ENCODE measurements at regions not wholly inside any gene's neighbourhood (a gene's known extent, or its start where the extent isn't known, plus 50 kb on each side); places are given as distances from the start of the nearest gene placed in this dataset.

GRCh38 chr19:13705201-13705600, 59.1 kb upstream of the MRI1 start:
- Histone ChIP-seq H3K79me2 (no peaks in the 10 kb centered on the region), H2AFZ (no peak overlapping the region), H4K20me1 (ENCODE audit: insufficient read depth, poor library complexity, severe bottlenecking) (no peaks in the 10 kb centered on the region), H3K9me3 (ENCODE audit: low read depth) (no peaks in the 10 kb centered on the region), H3K27ac (no peak overlapping the region), H3K36me3 (replicated peaks; ENCODE audit: insufficient read depth, low read depth) (no peaks in the 10 kb centered on the region), H3K4me1 (ENCODE audit: insufficient read depth) (no peaks in the 10 kb centered on the region), H3K9me2 (replicated peaks; ENCODE audit: insufficient read depth) (no peaks in the 10 kb centered on the region), H3K4me2 (no peak overlapping the region), H3K27me3 (no peaks in the 10 kb centered on the region), H3K4me3 (no peak overlapping the region)
- no peak for TF ChIP-seq EZH2phosphoT487 (IDR thresholded peaks at IDR 0.05; ENCODE audit: low read depth, severe bottlenecking, unreplicated experiment)
- TF ChIP-seq EZH2 (IDR thresholded peaks at IDR 0.05; ENCODE audit: borderline replicate concordance) = no peak
- TF ChIP-seq, protein P1, sequence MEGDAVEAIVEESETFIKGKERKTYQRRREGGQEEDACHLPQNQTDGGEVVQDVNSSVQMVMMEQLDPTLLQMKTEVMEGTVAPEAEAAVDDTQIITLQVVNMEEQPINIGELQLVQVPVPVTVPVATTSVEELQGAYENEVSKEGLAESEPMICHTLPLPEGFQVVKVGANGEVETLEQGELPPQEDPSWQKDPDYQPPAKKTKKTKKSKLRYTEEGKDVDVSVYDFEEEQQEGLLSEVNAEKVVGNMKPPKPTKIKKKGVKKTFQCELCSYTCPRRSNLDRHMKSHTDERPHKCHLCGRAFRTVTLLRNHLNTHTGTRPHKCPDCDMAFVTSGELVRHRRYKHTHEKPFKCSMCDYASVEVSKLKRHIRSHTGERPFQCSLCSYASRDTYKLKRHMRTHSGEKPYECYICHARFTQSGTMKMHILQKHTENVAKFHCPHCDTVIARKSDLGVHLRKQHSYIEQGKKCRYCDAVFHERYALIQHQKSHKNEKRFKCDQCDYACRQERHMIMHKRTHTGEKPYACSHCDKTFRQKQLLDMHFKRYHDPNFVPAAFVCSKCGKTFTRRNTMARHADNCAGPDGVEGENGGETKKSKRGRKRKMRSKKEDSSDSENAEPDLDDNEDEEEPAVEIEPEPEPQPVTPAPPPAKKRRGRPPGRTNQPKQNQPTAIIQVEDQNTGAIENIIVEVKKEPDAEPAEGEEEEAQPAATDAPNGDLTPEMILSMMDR (IDR thresholded peaks at IDR 0.05; ENCODE audit: poor library complexity) = no peak
- WGBS (ENCODE audit: low lambda C conversion rate, missing lambda C conversion rate) = 83% methylated on average over 2 of the region's 2 CpGs
- no peak for DNase-seq (ENCODE audit: low spot score)

DNA sequence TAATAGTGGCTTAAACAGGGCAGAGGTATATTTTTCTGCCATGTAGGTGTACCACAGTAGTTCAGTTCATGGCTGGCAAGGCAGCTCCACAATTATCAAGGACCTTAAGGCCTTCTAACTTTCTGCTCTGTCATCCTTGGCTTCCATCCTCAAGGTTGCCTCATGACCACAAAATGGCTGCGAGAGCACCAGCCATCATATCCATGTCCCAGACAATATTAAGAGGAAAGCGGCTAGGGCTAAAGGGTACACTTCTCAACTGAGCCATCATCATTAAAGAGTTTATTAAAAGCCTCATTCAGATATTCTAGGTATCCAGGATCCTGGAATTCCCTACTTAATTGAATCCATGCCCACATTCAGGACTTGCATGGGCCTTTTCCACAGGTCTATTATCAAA, 62.7 kb upstream of the MRI1 start:
- Histone ChIP-seq H3K9me2 (replicated peaks; ENCODE audit: insufficient read depth) (no peaks in the 10 kb centered on the region), H3K9me3 (ENCODE audit: low read depth) (no peaks in the 10 kb centered on the region)
- TF ChIP-seq, protein P1 (IDR thresholded peaks at IDR 0.05; ENCODE audit: poor library complexity) = no peak
- TF ChIP-seq EZH2 (IDR thresholded peaks at IDR 0.05; ENCODE audit: borderline replicate concordance) = no peak
- TF ChIP-seq EZH2phosphoT487 (IDR thresholded peaks at IDR 0.05; ENCODE audit: low read depth, severe bottlenecking, unreplicated experiment) = no peak

GRCh38 chr19:13700621-13701020, 63.7 kb upstream of the MRI1 start:
- no peaks in the 10 kb centered on the region for H3K9me2 ChIP-seq (replicated peaks; ENCODE audit: insufficient read depth)
- DNase-seq (ENCODE audit: low spot score) = no peak
- no peak overlapping the region for H3K4me3 ChIP-seq
- H3K4me2 ChIP-seq = no peak overlapping the region
- no peak overlapping the region for H2AFZ ChIP-seq
- H4K20me1 ChIP-seq (ENCODE audit: insufficient read depth, poor library complexity, severe bottlenecking) = no peaks in the 10 kb centered on the region
- no peaks in the 10 kb centered on the region for H3K9me3 ChIP-seq (ENCODE audit: low read depth)
- H3K27ac ChIP-seq = no peak overlapping the region
- H3K79me2 ChIP-seq = no peaks in the 10 kb centered on the region
- no peaks in the 10 kb centered on the region for H3K27me3 ChIP-seq
- no peak for TF ChIP-seq EZH2 (IDR thresholded peaks at IDR 0.05; ENCODE audit: borderline replicate concordance)
- no peak for TF ChIP-seq EZH2phosphoT487 (IDR thresholded peaks at IDR 0.05; ENCODE audit: low read depth, severe bottlenecking, unreplicated experiment)
- TF ChIP-seq, protein P1 (IDR thresholded peaks at IDR 0.05; ENCODE audit: poor library complexity) = no peak
- H3K4me1 ChIP-seq (ENCODE audit: insufficient read depth) = no peaks in the 10 kb centered on the region
- H3K36me3 ChIP-seq (replicated peaks; ENCODE audit: insufficient read depth, low read depth) = no peaks in the 10 kb centered on the region
- 76% methylated on average over 8 of the region's 8 CpGs for WGBS (ENCODE audit: low lambda C conversion rate, missing lambda C conversion rate)

More for the DNA sequence above, 62.7 kb upstream of the MRI1 start:
- Histone ChIP-seq H3K4me1 (ENCODE audit: insufficient read depth) (no peaks in the 10 kb centered on the region), H3K4me3 (no peak overlapping the region), H3K36me3 (replicated peaks; ENCODE audit: insufficient read depth, low read depth) (no peaks in the 10 kb centered on the region), H3K79me2 (no peaks in the 10 kb centered on the region), H3K27me3 (no peaks in the 10 kb centered on the region), H3K4me2 (no peak overlapping the region), H4K20me1 (ENCODE audit: insufficient read depth, poor library complexity, severe bottlenecking) (no peaks in the 10 kb centered on the region), H3K27ac (no peak overlapping the region), H2AFZ (no peak overlapping the region)
- DNase-seq (ENCODE audit: low spot score) = no peak
- WGBS (ENCODE audit: low lambda C conversion rate, missing lambda C conversion rate) = 94% methylated on average over 2 of the region's 2 CpGs

DNA sequence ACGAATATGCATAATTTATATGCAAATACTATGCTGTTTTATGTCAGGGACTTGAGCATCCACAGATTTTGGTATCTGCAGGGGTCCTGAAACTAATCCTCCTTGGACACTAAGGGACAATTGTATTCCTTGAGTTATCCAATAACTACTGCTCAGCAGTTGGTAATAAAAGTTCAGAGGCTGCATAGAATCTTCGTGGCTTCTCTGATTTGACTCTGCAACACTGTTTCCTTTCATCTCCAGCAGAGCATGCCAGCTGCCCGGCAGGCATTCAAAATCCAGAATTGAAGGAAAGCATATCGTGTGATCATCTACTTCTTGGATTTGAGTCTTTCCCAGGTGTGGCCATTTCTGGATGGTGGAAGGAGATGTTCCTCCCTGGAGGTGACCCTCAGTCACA, 64.5 kb upstream of the MRI1 start:
- Histone ChIP-seq H3K79me2 (no peaks in the 10 kb centered on the region), H3K36me3 (replicated peaks; ENCODE audit: insufficient read depth, low read depth) (no peaks in the 10 kb centered on the region), H3K27ac (no peak overlapping the region), H3K27me3 (no peaks in the 10 kb centered on the region), H3K4me2 (no peak overlapping the region), H3K4me1 (ENCODE audit: insufficient read depth) (no peaks in the 10 kb centered on the region), H3K9me2 (replicated peaks; ENCODE audit: insufficient read depth) (no peaks in the 10 kb centered on the region), H4K20me1 (ENCODE audit: insufficient read depth, poor library complexity, severe bottlenecking) (no peaks in the 10 kb centered on the region), H2AFZ (no peak overlapping the region), H3K4me3 (no peak overlapping the region), H3K9me3 (ENCODE audit: low read depth) (no peaks in the 10 kb centered on the region)
- no peak for DNase-seq (ENCODE audit: low spot score)
- TF ChIP-seq, protein P1 (IDR thresholded peaks at IDR 0.05; ENCODE audit: poor library complexity) = no peak
- TF ChIP-seq EZH2phosphoT487 (IDR thresholded peaks at IDR 0.05; ENCODE audit: low read depth, severe bottlenecking, unreplicated experiment) (no peak), EZH2 (IDR thresholded peaks at IDR 0.05; ENCODE audit: borderline replicate concordance) (no peak)
- 68% methylated on average over 4 of the region's 4 CpGs for WGBS (ENCODE audit: low lambda C conversion rate, missing lambda C conversion rate)

All from hepatocyte (in vitro differentiated cells).